Fibroblast of lung (primary cell): ENCODE measurements at regions not wholly inside any gene's neighbourhood (a gene's known extent, or its start where the extent isn't known, plus 50 kb on each side); places are given as distances from the start of the nearest gene placed in this dataset.
A peak's percentile ranks its signal among the peaks of the same experiment; 100 is the strongest.

ENCODE experiments used
- DNase-seq, 2 donors: peaks; one replicate each; pipeline versions ENCODE4 v3.0.0 to v3.0.0-alpha.2; 2010; ENCODE audit warnings: low read depth in 2 of 2
- H2AFZ ChIP-seq: 2 replicates; pipeline ENCODE4 v1.5.1; 2012; ENCODE audit warnings: low read length, control low read depth, inconsistent platforms
- H3K27ac ChIP-seq: 2 replicates; pipeline ENCODE4 v1.5.1; 2011; ENCODE audit warnings: low read length, control low read depth; ENCODE audit not compliant: insufficient read depth
- H3K27me3 ChIP-seq: 2 replicates; pipeline ENCODE4 v1.5.1; 2011; ENCODE audit warnings: mild to moderate bottlenecking, low read length; ENCODE audit not compliant: control insufficient read depth, insufficient read depth
- H3K36me3 ChIP-seq: 2 replicates; pipeline ENCODE4 v1.5.1; 2011; ENCODE audit warnings: low read length; ENCODE audit not compliant: control insufficient read depth, insufficient read depth
- H3K4me1 ChIP-seq: 2 replicates; pipeline ENCODE4 v1.5.1; 2011; ENCODE audit warnings: low read length; ENCODE audit not compliant: control insufficient read depth, insufficient read depth; ENCODE audit errors: extremely low read depth
- H3K4me2 ChIP-seq: 2 replicates; pipeline ENCODE4 v1.5.1; 2011; ENCODE audit warnings: low read length, control low read depth; ENCODE audit not compliant: insufficient read depth; ENCODE audit errors: extremely low read depth
- H3K4me3 ChIP-seq, 4 experiments: fragments of 200-600 bp in 1 of 4; sonication (generic) in 1 of 4; replicated peaks in 1 of 4; 2 replicates each; pipeline ENCODE4 v1.5.1; 2011 to 2016; ENCODE audit warnings: low read length in 4 of 4, low read depth in 3 of 4, mild to moderate bottlenecking in 3 of 4, control low read depth in 2 of 4, inconsistent platforms in 1 of 4, mixed read lengths in 1 of 4; ENCODE audit not compliant: insufficient read depth in 1 of 4; ENCODE audit errors: control extremely low read depth in 1 of 4
- H3K79me2 ChIP-seq: 2 replicates; pipeline ENCODE4 v1.5.1; 2012; ENCODE audit warnings: mild to moderate bottlenecking, low read length, inconsistent platforms; ENCODE audit not compliant: control insufficient read depth, insufficient read depth
- H3K9ac ChIP-seq: 2 replicates; pipeline ENCODE4 v1.5.1; 2011; ENCODE audit warnings: mild to moderate bottlenecking, low read length, control low read depth; ENCODE audit not compliant: insufficient read depth
- H3K9me3 ChIP-seq: 2 replicates; pipeline ENCODE4 v1.5.1; 2012; ENCODE audit warnings: low read depth, low read length; ENCODE audit not compliant: control insufficient read depth, insufficient read depth
- H4K20me1 ChIP-seq: 2 replicates; pipeline ENCODE4 v1.5.1; 2011; ENCODE audit warnings: low read length; ENCODE audit not compliant: control insufficient read depth, insufficient read depth; ENCODE audit errors: extremely low read depth
- EZH2 ChIP-seq: IDR thresholded peaks from 2 replicates; pipeline ENCODE4 v1.5.1; 2012; ENCODE audit warnings: low read length, control low read depth, mild to moderate bottlenecking; ENCODE audit errors: missing control alignments
- TF ChIP-seq, protein P1 (sequence below), 2 donors: IDR thresholded peaks in 1 of 2; conservative IDR thresholded peaks in 1 of 2; 1 replicate in 1 of 2; 2 replicates in 1 of 2; pipeline ENCODE4 v1.5.1; 2011 to 2012; ENCODE audit warnings: low read length in 2 of 2, control low read depth in 1 of 2, inconsistent platforms in 1 of 2, low read depth in 1 of 2, mild to moderate bottlenecking in 1 of 2

DNA sequence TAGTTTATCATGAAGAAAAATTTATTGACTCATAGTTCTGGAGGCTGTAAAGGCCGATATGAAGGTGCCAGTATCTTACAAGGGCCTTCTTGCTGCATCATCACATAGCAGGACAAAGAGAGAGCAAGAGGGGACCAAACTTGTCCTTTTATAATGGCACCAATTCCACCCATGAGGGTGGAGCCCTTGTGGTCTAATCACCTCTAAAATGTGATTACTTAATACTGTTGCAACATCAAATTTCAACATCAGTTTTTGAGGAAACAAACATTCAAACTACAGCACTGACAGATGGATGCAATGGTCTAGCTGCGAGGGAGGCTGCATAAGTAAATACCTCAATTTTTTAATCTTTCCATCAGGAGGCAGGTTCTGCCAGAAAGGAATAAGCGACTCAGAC lies 76.7 kb upstream of the LAMA2 start:
- H3K27ac ChIP-seq: no peak overlapping the region
- no peaks in the 10 kb centered on the region for H3K36me3 ChIP-seq
- no peaks in the 10 kb centered on the region for H3K27me3 ChIP-seq
- H3K79me2 ChIP-seq: no peaks in the 10 kb centered on the region
- TF ChIP-seq, protein P1, sequence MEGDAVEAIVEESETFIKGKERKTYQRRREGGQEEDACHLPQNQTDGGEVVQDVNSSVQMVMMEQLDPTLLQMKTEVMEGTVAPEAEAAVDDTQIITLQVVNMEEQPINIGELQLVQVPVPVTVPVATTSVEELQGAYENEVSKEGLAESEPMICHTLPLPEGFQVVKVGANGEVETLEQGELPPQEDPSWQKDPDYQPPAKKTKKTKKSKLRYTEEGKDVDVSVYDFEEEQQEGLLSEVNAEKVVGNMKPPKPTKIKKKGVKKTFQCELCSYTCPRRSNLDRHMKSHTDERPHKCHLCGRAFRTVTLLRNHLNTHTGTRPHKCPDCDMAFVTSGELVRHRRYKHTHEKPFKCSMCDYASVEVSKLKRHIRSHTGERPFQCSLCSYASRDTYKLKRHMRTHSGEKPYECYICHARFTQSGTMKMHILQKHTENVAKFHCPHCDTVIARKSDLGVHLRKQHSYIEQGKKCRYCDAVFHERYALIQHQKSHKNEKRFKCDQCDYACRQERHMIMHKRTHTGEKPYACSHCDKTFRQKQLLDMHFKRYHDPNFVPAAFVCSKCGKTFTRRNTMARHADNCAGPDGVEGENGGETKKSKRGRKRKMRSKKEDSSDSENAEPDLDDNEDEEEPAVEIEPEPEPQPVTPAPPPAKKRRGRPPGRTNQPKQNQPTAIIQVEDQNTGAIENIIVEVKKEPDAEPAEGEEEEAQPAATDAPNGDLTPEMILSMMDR (conservative IDR thresholded peaks at IDR 0.05 in 1 of 2, IDR thresholded peaks at IDR 0.05 in 1 of 2; ENCODE audit: low read depth in 1 of 2, low read length in 2 of 2): no peak
- TF ChIP-seq EZH2: no peak
- no peaks in the 10 kb centered on the region for H4K20me1 ChIP-seq
- H3K4me1 ChIP-seq: no peaks in the 10 kb centered on the region
- no peaks in the 10 kb centered on the region for H3K9me3 ChIP-seq
- H2AFZ ChIP-seq: no peak overlapping the region
- H3K9ac ChIP-seq: no peak overlapping the region
- no peak overlapping the region for H3K4me2 ChIP-seq
- no peak overlapping the region for H3K4me3 ChIP-seq
- peak in 1 of 2 donors; percentile 46 for DNase-seq

DNA sequence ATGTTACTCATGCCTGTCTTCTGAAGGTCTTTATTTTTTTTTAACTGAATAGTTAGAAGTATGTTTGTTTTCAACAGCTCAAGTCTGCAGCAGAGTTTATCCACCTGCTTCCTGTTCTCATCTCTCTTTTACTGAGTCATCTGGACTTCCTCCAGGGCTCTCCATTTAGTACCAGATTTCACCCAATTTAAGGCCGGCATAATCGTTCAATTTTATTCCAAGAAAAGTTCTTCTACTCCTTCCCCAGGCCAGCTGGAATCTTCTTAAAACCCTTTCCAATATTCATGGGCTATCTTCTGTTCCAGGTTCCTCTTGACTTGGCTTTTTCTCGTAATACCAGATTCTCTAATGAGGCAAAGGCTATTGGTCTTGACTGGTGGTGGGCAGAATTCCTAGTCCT lies 79.0 kb upstream of the LAMA2 start:
- Histone ChIP-seq H3K4me3 (no peak overlapping the region), H3K9me3 (no peaks in the 10 kb centered on the region), H4K20me1 (no peaks in the 10 kb centered on the region), H3K27ac (no peak overlapping the region), H3K79me2 (no peaks in the 10 kb centered on the region), H3K4me1 (no peaks in the 10 kb centered on the region), H2AFZ (no peak overlapping the region), H3K4me2 (peak overlapping the region; percentile 44), H3K9ac (no peak overlapping the region), H3K36me3 (no peaks in the 10 kb centered on the region), H3K27me3 (no peaks in the 10 kb centered on the region)
- peak; percentile 78 to 84 for DNase-seq
- no peak for TF ChIP-seq EZH2
- TF ChIP-seq, protein P1 (conservative IDR thresholded peaks at IDR 0.05 in 1 of 2, IDR thresholded peaks at IDR 0.05 in 1 of 2; ENCODE audit: low read depth in 1 of 2, low read length in 2 of 2): no peak

DNA sequence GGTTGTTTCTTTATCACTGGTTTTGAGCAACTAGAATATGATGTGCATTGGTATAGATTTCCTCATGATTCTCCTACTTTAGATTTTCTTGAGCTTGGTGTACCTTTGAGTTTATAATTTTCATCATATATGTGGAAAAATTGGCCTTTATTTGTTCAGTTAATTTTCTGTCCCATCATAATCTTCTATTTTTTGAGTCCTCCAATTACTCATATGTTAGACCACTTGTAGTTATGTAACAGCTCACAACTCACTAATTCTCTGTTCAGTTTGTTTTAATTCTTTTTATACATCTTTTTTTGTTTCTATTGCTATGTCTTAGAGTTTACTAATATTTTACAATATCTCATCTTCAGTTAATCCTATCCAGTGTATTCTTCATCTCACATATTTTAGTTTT lies 81.3 kb upstream of the LAMA2 start:
- Histone ChIP-seq H3K27ac (no peak overlapping the region), H3K4me2 (no peak overlapping the region), H3K79me2 (no peaks in the 10 kb centered on the region), H3K36me3 (no peaks in the 10 kb centered on the region), H3K4me3 (no peak overlapping the region), H4K20me1 (no peaks in the 10 kb centered on the region), H3K27me3 (no peaks in the 10 kb centered on the region), H3K9ac (no peak overlapping the region), H2AFZ (no peak overlapping the region), H3K4me1 (no peaks in the 10 kb centered on the region), H3K9me3 (no peaks in the 10 kb centered on the region)
- no peak for DNase-seq
- TF ChIP-seq, protein P1 (conservative IDR thresholded peaks at IDR 0.05 in 1 of 2, IDR thresholded peaks at IDR 0.05 in 1 of 2; ENCODE audit: low read depth in 1 of 2, low read length in 2 of 2): no peak
- no peak for TF ChIP-seq EZH2
